Esophagus muscularis mucosa (tissue), 4 donors: ENCODE measurements at regions not wholly inside any gene's neighbourhood (a gene's known extent, or its start where the extent isn't known, plus 50 kb on each side); places are given as distances from the start of the nearest gene placed in this dataset.

Experiments
- DNase-seq: peaks from one replicate; pipeline ENCODE4 v3.0.0-alpha.2; 2017; ENCODE audit errors: extremely low spot score
- H3K27ac ChIP-seq, 4 donors: fragments of 200-600 bp; sonication (generic); replicated peaks in 1 of 4; 1 replicate in 3 of 4; 2 replicates in 1 of 4; pipeline ENCODE4 v1.5.1; 2016 to 2019; ENCODE audit warnings: mild to moderate bottlenecking in 1 of 4
- H3K27me3 ChIP-seq, 4 donors: fragments of 200-600 bp; sonication (generic); one replicate each; pipeline versions ENCODE4 v1.5.1 to v1.6.0; 2016 to 2019
- H3K36me3 ChIP-seq, 4 donors: fragments of 200-600 bp; sonication (generic); one replicate each; pipeline ENCODE4 v1.5.1; 2016 to 2019
- H3K4me1 ChIP-seq, 4 donors: fragments of 200-600 bp; sonication (generic); one replicate each; pipeline ENCODE4 v1.5.1; 2016 to 2019
- H3K4me3 ChIP-seq, 4 donors: fragments of 200-600 bp; sonication (generic); 1 replicate in 2 of 4; 2 replicates in 2 of 4; pipeline ENCODE4 v1.5.1; 2016 to 2019; ENCODE audit warnings: mild to moderate bottlenecking in 4 of 4, moderate library complexity in 1 of 4
- H3K9me3 ChIP-seq, 4 donors: fragments of 200-600 bp; sonication (generic); 1 replicate in 3 of 4; 2 replicates in 1 of 4; pipeline ENCODE4 v1.5.1; 2016 to 2019
- CTCF ChIP-seq, 3 experiments: fragments of 200-600 bp in 2 of 3; fragments of 450-650 bp in 1 of 3; sonication (generic) in 2 of 3; IDR thresholded peaks; one replicate each; pipeline ENCODE4 v1.5.1; 2017 to 2019; ENCODE audit warnings: antibody characterized with exemption in 3 of 3, mild to moderate bottlenecking in 2 of 3, moderate library complexity in 1 of 3
- EP300 ChIP-seq: sonication (generic); formaldehyde crosslinking; IDR thresholded peaks from one replicate; pipeline ENCODE4 v1.6.1; 2017; ENCODE audit warnings: antibody characterized with exemption
- POLR2A ChIP-seq: fragments of 450-650 bp; IDR thresholded peaks from one replicate; pipeline ENCODE4 v1.6.1; 2017; ENCODE audit warnings: antibody characterized with exemption, moderate library complexity, mild to moderate bottlenecking, low read depth
- POLR2AphosphoS5 ChIP-seq, 2 donors: sonication (generic); formaldehyde crosslinking; IDR thresholded peaks; one replicate each; pipeline ENCODE4 v1.6.1; 2017; ENCODE audit warnings: antibody characterized with exemption in 2 of 2
- WGBS: methylation state at CpG from one replicate; pipeline ENCODE4 v1.1.5; 2018; 5-methylcytosine and 5-hydroxymethylcytosine counted together
- intact Hi-C: fragments of 100-400 bp; cut with DNase I; formaldehyde crosslinking; loops from one replicate; pipeline ENCODE4 v1.15.1; 2023

GRCh38 chr12:19891936-19892591 is 452.8 kb downstream of the AEBP2 start:
- H3K4me3 ChIP-seq = no peak overlapping the region
- intact Hi-C loops = loop anchor here (10.0 kb wide), 1 partner anchor 137 kb away; no protein-coding TSS in a partner anchor
- H3K36me3 ChIP-seq = no peaks in the 10 kb centered on the region
- H3K4me1 ChIP-seq = peaks cover 3 to 29% (median 17%) of the 10 kb centered on the region in 4 donors
- H3K27me3 ChIP-seq = no peaks in the 10 kb centered on the region
- no peak for DNase-seq
- no peak overlapping the region for H3K27ac ChIP-seq
- WGBS = 84% methylated on average over 4 of the region's 4 CpGs
- no peaks in the 10 kb centered on the region for H3K9me3 ChIP-seq
- TF ChIP-seq CTCF (IDR thresholded peaks at IDR 0.05) (no peak), POLR2A (no peak), POLR2AphosphoS5 (IDR thresholded peaks at IDR 0.05) (no peak), EP300 (no peak)

GRCh38 chr12:19893514-19893913 is 454.2 kb downstream of the AEBP2 start:
- 96% methylated on average over 1 of the region's 1 CpG for WGBS
- Histone ChIP-seq H3K27me3 (no peaks in the 10 kb centered on the region), H3K36me3 (no peaks in the 10 kb centered on the region), H3K27ac (no peak overlapping the region), H3K4me3 (no peak overlapping the region), H3K9me3 (no peaks in the 10 kb centered on the region), H3K4me1 (peaks cover 6 to 39% (median 25%) of the 10 kb centered on the region in 4 donors)
- no peak for DNase-seq
- intact Hi-C loops = loop anchor here (10.0 kb wide), 1 partner anchor 139 kb away; no protein-coding TSS in a partner anchor
- TF ChIP-seq EP300 = no peak
- TF ChIP-seq CTCF (IDR thresholded peaks at IDR 0.05) = peak in 1 of 3 experiments; percentile 20

GRCh38 chr12:19894050-19894449 is 454.8 kb downstream of the AEBP2 start:
- H3K9me3 ChIP-seq = peaks cover 0 to 2% (median 0%) of the 10 kb centered on the region in 4 donors
- H3K4me1 ChIP-seq = peaks cover 6 to 39% (median 25%) of the 10 kb centered on the region in 4 donors
- no peak overlapping the region for H3K4me3 ChIP-seq
- H3K27ac ChIP-seq = no peak overlapping the region
- TF ChIP-seq POLR2AphosphoS5 (IDR thresholded peaks at IDR 0.05) = no peak
- no peak for TF ChIP-seq EP300
- TF ChIP-seq CTCF (IDR thresholded peaks at IDR 0.05) = no peak
- TF ChIP-seq POLR2A = no peak
- no peaks in the 10 kb centered on the region for H3K36me3 ChIP-seq
- DNase-seq = no peak
- 77% methylated on average over 1 of the region's 1 CpG for WGBS
- H3K27me3 ChIP-seq = no peaks in the 10 kb centered on the region
- intact Hi-C loops = loop anchor here (10.0 kb wide), 1 partner anchor 139 kb away; no protein-coding TSS in a partner anchor

- Histone ChIP-seq H3K4me1 (peaks cover 6 to 39% (median 25%) of the 10 kb centered on the region in 4 donors), H3K27ac (no peak overlapping the region), H3K27me3 (no peaks in the 10 kb centered on the region), H3K4me3 (no peak overlapping the region), H3K36me3 (no peaks in the 10 kb centered on the region), H3K9me3 (peaks cover 0 to 4% (median 0%) of the 10 kb centered on the region in 4 donors)
- intact Hi-C loops = loop anchor here (10.0 kb wide), 1 partner anchor 140 kb away; no protein-coding TSS in a partner anchor
- WGBS = 60% methylated on average over 5 of the region's 5 CpGs
- DNase-seq = no peak
- TF ChIP-seq EP300 = no peak
- no peak for TF ChIP-seq POLR2AphosphoS5 (IDR thresholded peaks at IDR 0.05)
- TF ChIP-seq CTCF (IDR thresholded peaks at IDR 0.05) = no peak
- TF ChIP-seq POLR2A = no peak
Observed at GRCh38 chr12:19894803-19895202, 455.5 kb downstream of the AEBP2 start.
